ENCODE measurements at regions not wholly inside any gene's neighbourhood (a gene's known extent, or its start where the extent isn't known, plus 50 kb on each side); places are given as distances from the start of the nearest gene placed in this dataset.

DNA sequence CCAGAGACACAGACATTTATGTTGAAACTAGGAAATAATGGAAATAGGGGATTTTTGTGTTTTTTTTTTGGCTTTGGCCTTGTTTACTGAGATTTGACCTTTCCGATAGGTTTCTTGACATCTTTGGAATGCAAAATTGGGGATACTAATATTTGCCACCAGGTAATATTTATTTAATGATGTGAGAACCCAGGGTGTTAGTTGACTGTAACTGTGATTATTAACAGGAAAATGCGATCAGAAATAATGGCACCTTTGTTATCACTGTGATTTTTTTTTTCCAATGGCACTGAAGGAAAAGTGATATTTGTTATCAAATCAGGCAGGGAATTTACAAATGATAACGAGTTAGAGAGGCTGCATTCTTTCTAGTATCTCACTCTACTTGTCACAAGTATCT is 330.5 kb downstream of the SOX4 start:
- no peak for TF ChIP-seq ESRRG (CRISPR knock-in tag; IDR thresholded peaks at IDR 0.05)
- no peak for TF ChIP-seq ARNTL (CRISPR knock-in tag; IDR thresholded peaks at IDR 0.05; ENCODE audit: borderline replicate concordance, low read depth)
- TF ChIP-seq ZFP3 (CRISPR knock-in tag; IDR thresholded peaks at IDR 0.05), result no peak
- no peak for TF ChIP-seq CSDC2 (CRISPR knock-in tag; IDR thresholded peaks at IDR 0.05)
- TF ChIP-seq, protein P1, sequence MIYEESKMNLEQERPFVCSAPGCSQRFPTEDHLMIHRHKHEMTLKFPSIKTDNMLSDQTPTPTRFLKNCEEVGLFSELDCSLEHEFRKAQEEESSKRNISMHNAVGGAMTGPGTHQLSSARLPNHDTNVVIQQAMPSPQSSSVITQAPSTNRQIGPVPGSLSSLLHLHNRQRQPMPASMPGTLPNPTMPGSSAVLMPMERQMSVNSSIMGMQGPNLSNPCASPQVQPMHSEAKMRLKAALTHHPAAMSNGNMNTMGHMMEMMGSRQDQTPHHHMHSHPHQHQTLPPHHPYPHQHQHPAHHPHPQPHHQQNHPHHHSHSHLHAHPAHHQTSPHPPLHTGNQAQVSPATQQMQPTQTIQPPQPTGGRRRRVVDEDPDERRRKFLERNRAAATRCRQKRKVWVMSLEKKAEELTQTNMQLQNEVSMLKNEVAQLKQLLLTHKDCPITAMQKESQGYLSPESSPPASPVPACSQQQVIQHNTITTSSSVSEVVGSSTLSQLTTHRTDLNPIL (CRISPR knock-in tag; IDR thresholded peaks at IDR 0.05; ENCODE audit: low read depth), result no peak
- TF ChIP-seq OSR1 (CRISPR knock-in tag; IDR thresholded peaks at IDR 0.05), result no peak
- no peak for TF ChIP-seq SNAI2 (CRISPR knock-in tag; IDR thresholded peaks at IDR 0.05)
- ATAC-seq, result no peak

DNA sequence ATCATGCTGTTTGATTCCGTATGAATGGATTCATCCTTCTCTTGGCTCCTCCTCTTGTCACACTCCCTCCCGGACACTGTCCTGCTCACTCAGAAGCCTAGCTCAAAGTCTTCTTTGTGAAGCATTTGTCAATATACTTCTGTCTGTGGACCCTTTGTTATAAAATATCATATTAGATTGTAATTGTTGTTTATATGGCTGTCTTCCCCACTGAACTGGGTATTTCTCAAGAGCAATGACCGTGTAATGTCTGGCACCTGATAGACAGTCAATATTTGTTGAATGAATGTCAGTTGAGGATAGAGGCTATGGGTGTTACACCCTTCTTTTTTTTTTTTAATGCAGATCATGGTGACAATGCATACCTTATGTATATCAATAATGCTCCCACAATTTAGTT is 335.3 kb downstream of the SOX4 start:
- TF ChIP-seq ARNTL (CRISPR knock-in tag; IDR thresholded peaks at IDR 0.05; ENCODE audit: borderline replicate concordance, low read depth) (no peak), ZNF8 (CRISPR knock-in tag; IDR thresholded peaks at IDR 0.05) (no peak), RARB (CRISPR knock-in tag; IDR thresholded peaks at IDR 0.05) (no peak), PPARA (CRISPR knock-in tag; IDR thresholded peaks at IDR 0.05; ENCODE audit: borderline replicate concordance) (no peak), OSR1 (CRISPR knock-in tag; IDR thresholded peaks at IDR 0.05) (no peak), TCF4 (CRISPR knock-in tag; IDR thresholded peaks at IDR 0.05; ENCODE audit: borderline replicate concordance) (no peak), ZFP30 (CRISPR knock-in tag; IDR thresholded peaks at IDR 0.05) (no peak), ZFP3 (CRISPR knock-in tag; IDR thresholded peaks at IDR 0.05) (no peak), ZC3H10 (CRISPR knock-in tag; IDR thresholded peaks at IDR 0.05) (no peak), ESRRG (CRISPR knock-in tag; IDR thresholded peaks at IDR 0.05) (no peak), CSDC2 (CRISPR knock-in tag; IDR thresholded peaks at IDR 0.05) (no peak)
- TF ChIP-seq, protein P2, sequence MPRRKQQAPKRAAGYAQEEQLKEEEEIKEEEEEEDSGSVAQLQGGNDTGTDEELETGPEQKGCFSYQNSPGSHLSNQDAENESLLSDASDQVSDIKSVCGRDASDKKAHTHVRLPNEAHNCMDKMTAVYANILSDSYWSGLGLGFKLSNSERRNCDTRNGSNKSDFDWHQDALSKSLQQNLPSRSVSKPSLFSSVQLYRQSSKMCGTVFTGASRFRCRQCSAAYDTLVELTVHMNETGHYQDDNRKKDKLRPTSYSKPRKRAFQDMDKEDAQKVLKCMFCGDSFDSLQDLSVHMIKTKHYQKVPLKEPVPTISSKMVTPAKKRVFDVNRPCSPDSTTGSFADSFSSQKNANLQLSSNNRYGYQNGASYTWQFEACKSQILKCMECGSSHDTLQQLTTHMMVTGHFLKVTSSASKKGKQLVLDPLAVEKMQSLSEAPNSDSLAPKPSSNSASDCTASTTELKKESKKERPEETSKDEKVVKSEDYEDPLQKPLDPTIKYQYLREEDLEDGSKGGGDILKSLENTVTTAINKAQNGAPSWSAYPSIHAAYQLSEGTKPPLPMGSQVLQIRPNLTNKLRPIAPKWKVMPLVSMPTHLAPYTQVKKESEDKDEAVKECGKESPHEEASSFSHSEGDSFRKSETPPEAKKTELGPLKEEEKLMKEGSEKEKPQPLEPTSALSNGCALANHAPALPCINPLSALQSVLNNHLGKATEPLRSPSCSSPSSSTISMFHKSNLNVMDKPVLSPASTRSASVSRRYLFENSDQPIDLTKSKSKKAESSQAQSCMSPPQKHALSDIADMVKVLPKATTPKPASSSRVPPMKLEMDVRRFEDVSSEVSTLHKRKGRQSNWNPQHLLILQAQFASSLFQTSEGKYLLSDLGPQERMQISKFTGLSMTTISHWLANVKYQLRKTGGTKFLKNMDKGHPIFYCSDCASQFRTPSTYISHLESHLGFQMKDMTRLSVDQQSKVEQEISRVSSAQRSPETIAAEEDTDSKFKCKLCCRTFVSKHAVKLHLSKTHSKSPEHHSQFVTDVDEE (CRISPR knock-in tag; IDR thresholded peaks at IDR 0.05), result no peak

DNA sequence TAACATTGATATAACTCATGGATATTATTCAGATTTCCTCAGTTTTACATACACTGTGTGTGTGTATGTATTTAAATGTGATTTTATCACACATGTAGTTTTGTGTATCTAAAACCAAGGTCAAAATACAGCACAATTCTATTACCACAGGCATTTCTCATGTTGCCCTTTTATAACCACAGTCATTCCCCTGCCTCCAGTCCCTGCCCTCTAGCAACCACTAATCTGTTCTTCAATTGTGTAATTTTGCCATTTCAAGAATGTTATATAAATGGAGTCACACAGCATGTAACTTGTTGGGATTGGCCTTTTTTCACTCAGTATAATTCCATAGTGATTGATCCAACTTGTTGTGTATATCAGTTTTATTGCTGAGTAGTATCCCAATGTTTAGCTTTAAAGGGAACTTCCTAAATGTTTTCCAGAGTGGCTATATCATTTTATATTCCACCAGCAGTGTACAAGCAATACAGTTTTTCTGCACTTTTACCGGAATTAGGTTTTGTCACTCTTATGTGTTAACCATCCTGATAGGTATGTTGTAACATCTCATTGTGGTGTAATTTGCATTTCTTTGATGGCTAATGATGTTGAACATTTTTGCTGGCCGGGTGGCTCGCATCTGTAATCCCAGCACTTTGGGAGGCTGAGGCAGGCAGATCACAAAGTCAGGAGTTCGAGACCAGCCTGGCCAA is 338.2 kb downstream of the SOX4 start:
- no peak for ATAC-seq
- no peak for TF ChIP-seq RARB (CRISPR knock-in tag; IDR thresholded peaks at IDR 0.05)
- no peak for TF ChIP-seq TOX (CRISPR knock-in tag; IDR thresholded peaks at IDR 0.05; ENCODE audit: borderline replicate concordance)

More for the DNA sequence above, 335.3 kb downstream of the SOX4 start:
- no peak for ATAC-seq

DNA sequence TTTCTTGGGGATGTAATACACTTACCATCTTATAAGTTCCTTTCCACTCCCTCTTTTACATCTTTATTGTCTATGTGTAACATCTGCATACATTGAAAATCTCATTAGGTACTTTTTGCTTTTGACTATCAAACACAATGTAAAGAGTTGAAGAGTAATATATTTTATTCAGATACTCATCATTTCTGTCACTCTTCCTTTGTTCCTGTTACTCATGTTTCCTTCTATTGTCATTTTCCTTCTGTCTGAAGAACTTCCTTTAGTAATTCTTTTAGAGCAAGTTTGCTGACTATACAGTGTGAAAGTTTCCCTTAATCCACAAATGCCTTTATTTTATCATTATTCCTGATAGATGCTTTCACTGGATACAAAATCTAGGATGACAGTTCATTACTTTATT is 339.8 kb downstream of the SOX4 start:
- ATAC-seq, result no peak
- TF ChIP-seq OSR1 (CRISPR knock-in tag; IDR thresholded peaks at IDR 0.05) (no peak), ARNTL (CRISPR knock-in tag; IDR thresholded peaks at IDR 0.05; ENCODE audit: borderline replicate concordance, low read depth) (no peak), PPARA (CRISPR knock-in tag; IDR thresholded peaks at IDR 0.05; ENCODE audit: borderline replicate concordance) (no peak), ZNF565 (CRISPR knock-in tag; conservative IDR thresholded peaks at IDR 0.05; ENCODE audit: low read depth) (no peak), ZNF8 (CRISPR knock-in tag; IDR thresholded peaks at IDR 0.05) (no peak), ZC3H10 (CRISPR knock-in tag; IDR thresholded peaks at IDR 0.05) (no peak), ESRRG (CRISPR knock-in tag; IDR thresholded peaks at IDR 0.05) (no peak), SNAI2 (CRISPR knock-in tag; IDR thresholded peaks at IDR 0.05) (no peak), ISL1 (CRISPR knock-in tag; IDR thresholded peaks at IDR 0.05) (no peak)
- TF ChIP-seq, protein P3, sequence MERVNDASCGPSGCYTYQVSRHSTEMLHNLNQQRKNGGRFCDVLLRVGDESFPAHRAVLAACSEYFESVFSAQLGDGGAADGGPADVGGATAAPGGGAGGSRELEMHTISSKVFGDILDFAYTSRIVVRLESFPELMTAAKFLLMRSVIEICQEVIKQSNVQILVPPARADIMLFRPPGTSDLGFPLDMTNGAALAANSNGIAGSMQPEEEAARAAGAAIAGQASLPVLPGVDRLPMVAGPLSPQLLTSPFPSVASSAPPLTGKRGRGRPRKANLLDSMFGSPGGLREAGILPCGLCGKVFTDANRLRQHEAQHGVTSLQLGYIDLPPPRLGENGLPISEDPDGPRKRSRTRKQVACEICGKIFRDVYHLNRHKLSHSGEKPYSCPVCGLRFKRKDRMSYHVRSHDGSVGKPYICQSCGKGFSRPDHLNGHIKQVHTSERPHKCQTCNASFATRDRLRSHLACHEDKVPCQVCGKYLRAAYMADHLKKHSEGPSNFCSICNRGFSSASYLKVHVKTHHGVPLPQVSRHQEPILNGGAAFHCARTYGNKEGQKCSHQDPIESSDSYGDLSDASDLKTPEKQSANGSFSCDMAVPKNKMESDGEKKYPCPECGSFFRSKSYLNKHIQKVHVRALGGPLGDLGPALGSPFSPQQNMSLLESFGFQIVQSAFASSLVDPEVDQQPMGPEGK (CRISPR knock-in tag; IDR thresholded peaks at IDR 0.05; ENCODE audit: borderline replicate concordance), result no peak
- TF ChIP-seq, protein P2 (CRISPR knock-in tag; IDR thresholded peaks at IDR 0.05), result no peak
